NOMO-1 treated with DMSO at 0.1 percent for 48 hours (cell line): ENCODE measurements at regions not wholly inside any gene's neighbourhood (a gene's known extent, or its start where the extent isn't known, plus 50 kb on each side); places are given as distances from the start of the nearest gene placed in this dataset.

Source experiments
- DNase-seq: peaks from one replicate; lab custom pipeline; 2025; ENCODE audit not compliant: unreplicated experiment; lab: John Stamatoyannopoulos, UW

- DNase-seq: no peak
Measured at GRCh38 chr9:74309654-74310053, 187.5 kb upstream of the RORB start.

- no peak for DNase-seq
Measured at GRCh38 chr9:74317235-74317634, 179.9 kb upstream of the RORB start.

GRCh38 chr9:74321396-74321795 lies 175.7 kb upstream of the RORB start:
- no peak for DNase-seq

GRCh38 chr9:74322661-74323314 lies 174.3 kb upstream of the RORB start:
- DNase-seq: peak; percentile 5

GRCh38 chr9:74330487-74331214 lies 166.5 kb upstream of the RORB start:
- no peak for DNase-seq

- DNase-seq: no peak
Measured at GRCh38 chr9:74331607-74332006, 165.5 kb upstream of the RORB start.

- peak; percentile 76 for DNase-seq
Measured at GRCh38 chr9:74333384-74334032, 163.6 kb upstream of the RORB start.

- DNase-seq: no peak
Measured at GRCh38 chr9:74334271-74334670, 162.9 kb upstream of the RORB start.

- DNase-seq: no peak
Measured at GRCh38 chr9:74336161-74336560, 161.0 kb upstream of the RORB start.

GRCh38 chr9:74348777-74349176 lies 148.4 kb upstream of the RORB start:
- no peak for DNase-seq

- DNase-seq: no peak
Measured at GRCh38 chr9:74355107-74355506, 142.0 kb upstream of the RORB start.

GRCh38 chr9:74357577-74357976 lies 139.6 kb upstream of the RORB start:
- no peak for DNase-seq

GRCh38 chr9:74358959-74359358 lies 138.2 kb upstream of the RORB start:
- no peak for DNase-seq

GRCh38 chr9:74361508-74361907 lies 135.6 kb upstream of the RORB start:
- no peak for DNase-seq

GRCh38 chr9:74362423-74362822 lies 134.7 kb upstream of the RORB start:
- no peak for DNase-seq

- no peak for DNase-seq
Measured at GRCh38 chr9:74366111-74366510, 131.0 kb upstream of the RORB start.

GRCh38 chr9:74369844-74370243 lies 127.3 kb upstream of the RORB start:
- no peak for DNase-seq

GRCh38 chr9:74373348-74373747 lies 123.8 kb upstream of the RORB start:
- no peak for DNase-seq

- DNase-seq: no peak
Measured at GRCh38 chr9:74379718-74380117, 117.4 kb upstream of the RORB start.

GRCh38 chr9:74391816-74392215 lies 105.3 kb upstream of the RORB start:
- DNase-seq: no peak

- DNase-seq: peak; percentile 1
Measured at GRCh38 chr9:74403581-74403980, 93.6 kb upstream of the RORB start.

- no peak for DNase-seq
Measured at GRCh38 chr9:74404620-74405019, 92.5 kb upstream of the RORB start.
